ENCODE measurements at regions not wholly inside any gene's neighbourhood (a gene's known extent, or its start where the extent isn't known, plus 50 kb on each side); places are given as distances from the start of the nearest gene placed in this dataset.

DNA sequence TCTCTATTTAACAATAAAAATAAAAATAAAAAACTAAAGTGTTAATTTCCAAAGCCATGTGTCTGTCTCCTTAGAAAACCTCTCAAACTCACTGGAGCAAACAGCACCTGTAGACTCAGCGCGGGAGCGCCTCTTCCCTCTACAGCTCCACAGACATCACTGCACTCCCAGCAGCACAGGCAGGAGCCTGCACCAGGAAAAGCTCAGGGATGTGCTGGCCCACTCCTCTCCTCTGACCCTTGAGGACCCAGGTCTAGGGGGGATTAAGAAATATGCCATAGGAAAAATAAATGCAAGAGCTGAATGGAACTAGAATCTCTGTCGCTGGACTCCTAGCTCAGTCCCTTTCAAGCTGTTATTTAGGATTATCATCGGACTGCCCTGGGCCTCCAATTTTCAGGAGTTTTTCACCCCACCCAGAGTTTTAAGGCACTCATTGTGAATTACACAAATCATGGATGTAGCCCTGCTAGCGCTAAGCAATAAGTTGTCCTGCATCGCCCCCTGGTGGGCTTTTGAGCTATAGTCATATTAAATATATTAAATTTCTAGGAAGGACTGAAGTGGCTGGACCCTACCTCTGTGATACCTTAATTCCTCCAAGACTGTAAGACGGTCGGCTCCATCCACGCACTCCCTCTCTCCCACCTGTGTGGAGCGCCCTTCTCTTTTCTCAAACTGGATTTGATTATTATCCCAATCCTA lies 333.9 kb downstream of the UQCRFS1 start:
- DNase-seq: peak; percentile 64 to 70

DNA sequence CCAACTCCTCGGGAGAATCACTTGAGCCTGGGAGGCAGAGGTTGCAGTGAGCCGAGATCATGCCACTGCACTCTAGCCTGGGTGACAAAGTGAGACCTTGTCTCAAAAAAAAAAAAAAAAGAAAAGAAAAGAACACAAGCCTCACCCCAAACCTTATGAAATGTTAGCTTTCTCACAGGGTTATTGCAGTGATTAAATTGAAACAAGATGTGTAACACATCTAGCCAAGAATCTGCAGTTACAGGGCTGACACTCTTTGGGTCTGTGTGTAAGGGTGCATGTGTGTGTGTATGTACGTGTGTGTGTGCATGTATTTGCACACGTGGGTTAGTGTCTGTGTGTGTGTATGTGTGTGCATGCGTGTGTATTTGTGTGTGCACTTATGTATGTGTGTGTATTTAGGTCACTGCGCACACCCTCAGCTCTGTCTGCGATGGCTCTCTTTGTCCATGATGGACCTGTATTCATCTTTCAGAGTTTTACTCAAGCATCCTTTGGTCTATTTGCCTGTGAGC lies 336.3 kb downstream of the UQCRFS1 start:
- no peak for DNase-seq

DNA sequence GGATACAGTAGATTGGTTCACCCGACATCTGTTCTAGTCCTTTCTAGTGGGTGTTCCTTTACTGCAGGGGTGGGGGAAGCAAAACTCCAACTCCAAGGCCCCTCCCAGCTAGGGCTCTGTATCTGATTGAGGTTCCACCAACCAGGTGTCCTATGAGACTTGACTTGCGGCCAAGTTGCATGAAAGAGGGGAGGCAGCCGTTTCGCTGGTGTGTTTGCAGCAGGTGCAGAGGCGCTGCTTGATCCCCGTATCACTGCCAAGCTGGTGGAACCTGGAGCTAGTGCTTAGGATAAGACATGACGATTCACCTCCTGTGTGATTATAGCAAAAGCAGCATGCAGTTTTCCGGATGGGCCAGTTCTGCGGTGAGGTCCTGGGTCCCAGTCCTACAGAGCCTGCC lies 338.2 kb downstream of the UQCRFS1 start:
- DNase-seq: no peak

DNA sequence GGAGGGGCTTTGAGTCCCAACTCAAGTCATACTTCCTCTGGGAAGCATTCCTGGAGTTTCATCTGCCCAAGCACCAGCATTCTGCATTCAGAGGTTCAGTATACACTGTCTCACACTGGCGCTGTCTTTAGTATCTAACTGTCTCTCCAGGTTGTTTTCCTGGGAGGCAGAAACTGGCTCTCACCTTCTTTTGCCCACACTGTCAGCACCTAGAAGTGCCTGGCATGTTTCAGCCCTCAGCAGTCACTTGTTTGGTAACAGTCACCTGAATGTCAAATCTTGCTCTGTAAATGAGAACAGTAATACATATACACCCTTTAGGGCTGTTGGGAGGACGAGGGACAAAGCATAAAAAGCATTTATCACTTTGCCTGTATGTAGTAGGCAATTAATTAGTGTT lies 339.6 kb downstream of the UQCRFS1 start:
- DNase-seq: no peak

DNA sequence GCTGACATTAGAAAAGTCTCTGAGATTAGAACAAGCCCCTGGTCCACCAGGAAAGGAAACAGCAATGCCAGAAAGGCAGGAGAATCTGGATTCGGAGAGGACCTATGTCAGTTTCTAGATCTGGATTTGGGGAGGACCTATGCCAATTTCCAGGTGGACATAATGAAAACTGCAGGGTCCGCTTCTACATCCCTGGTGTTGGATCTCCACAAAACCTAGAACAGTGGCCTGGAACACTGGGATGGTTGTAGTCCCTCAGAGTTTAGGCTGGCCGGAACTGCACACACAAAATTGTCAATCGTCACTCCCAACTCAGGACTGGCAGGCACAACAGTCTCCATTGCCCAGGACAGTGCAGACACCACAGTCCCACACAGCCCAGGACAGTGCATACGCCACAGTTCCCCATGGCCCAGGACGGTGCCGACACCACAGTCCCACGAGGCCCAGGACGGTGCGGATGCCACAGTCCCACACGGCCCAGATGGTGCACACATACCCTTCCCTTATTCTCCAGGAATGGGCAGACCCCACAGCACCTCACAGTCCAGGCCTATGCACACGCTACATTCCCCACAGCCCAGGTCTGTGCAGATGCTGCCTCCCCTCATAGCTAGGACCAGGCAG lies 341.7 kb downstream of the UQCRFS1 start:
- no peak for DNase-seq

DNA sequence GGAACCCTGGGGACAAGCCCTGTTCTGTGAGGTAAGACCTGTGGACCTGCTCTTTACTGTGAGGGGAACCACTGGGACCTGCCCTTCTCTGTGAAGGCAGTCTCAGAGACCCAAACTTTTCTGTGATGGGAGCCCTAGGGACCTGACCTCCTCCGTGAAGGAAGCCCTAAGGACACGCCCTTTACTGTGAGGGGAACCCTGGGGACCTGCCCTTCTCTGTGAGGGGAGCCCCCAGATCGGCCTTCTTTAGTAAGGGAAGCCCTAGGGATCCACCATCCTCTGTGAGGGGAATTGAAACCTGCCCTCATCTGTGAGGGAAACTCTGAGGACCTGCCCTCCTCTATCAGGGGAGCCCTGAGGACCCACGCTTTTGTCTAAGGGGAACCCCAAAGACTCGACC lies 343.5 kb downstream of the UQCRFS1 start:
- no peak for DNase-seq

DNA sequence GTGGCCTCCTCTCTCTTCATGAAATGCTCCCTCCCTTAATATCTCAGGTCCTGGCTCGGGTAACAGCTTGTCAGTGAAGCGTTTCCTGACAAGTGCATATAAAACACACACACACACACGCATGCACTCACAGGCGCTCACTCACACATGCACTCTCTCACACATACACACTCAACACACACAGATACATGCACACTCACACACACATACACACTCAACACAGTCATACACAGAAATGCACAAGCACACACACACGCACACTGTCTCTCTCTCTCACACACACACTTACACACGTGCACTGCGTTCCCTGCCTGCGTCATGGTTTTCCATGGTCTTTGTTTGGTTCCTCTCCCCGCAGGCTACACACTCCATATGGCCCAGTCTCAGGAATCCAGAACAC lies 344.1 kb downstream of the UQCRFS1 start:
- DNase-seq: no peak

DNA sequence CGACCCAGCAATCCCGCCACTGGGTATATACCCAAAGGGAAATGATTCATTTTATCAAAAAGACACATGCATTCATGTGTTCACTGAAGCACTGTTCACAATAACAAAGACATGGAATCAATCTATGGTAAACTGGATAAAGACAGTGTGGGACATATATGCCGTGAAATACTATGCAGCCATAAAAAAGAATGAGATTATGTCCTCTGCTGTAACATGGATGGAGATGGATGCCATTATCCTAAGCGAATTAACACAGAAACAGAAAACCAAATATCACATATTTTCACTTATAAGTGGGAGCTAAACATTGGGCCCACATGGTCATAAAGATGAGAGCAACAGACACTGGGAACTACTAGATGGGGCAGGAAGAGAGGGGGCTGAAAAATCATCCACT lies 345.0 kb downstream of the UQCRFS1 start:
- no peak for DNase-seq

DNA sequence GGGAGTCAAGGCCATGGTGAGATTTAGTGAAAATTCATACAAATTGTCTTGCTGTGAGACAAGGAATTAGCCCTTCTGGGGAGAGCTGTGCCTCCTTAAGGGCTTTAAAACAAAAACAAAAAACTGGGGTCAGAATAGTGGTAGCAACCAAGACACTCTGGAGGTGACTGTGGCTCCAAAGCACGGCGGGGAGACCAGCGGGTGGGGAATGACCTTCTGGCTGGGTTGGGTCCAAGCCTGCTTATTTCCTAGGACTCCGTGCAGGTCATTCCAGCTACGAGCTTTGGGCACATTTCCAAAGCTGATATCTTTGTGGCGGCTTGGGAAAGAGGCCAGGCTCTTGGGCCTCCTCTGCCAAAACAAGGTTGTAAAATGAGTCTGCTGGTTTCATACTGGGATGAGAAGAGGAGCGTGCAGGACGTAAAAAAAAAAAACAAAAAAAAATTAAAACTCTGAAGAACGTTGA lies 348.3 kb downstream of the UQCRFS1 start:
- no peak for DNase-seq

DNA sequence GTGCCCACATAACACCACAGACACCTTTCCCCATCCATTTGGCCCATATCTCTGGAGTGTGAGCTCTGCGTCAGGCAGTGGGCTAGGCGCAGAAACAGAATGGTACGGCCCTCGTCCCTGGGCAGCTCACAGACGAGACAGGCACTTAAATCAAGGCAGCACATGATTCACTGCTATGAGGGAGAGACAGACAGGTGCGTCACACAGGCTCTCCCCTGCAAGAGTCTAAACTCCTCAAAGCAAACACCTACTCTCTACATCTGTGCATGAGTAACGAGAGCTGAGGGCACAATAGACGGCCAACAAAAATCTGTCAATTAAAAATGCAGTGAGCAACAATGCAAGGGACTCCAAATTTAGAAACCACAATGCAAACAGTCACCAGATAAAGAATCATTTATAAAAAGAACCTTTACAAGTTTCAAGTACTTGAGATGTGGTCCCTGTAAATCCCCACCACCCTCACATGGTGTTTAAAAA lies 348.9 kb downstream of the UQCRFS1 start:
- DNase-seq: no peak

DNA sequence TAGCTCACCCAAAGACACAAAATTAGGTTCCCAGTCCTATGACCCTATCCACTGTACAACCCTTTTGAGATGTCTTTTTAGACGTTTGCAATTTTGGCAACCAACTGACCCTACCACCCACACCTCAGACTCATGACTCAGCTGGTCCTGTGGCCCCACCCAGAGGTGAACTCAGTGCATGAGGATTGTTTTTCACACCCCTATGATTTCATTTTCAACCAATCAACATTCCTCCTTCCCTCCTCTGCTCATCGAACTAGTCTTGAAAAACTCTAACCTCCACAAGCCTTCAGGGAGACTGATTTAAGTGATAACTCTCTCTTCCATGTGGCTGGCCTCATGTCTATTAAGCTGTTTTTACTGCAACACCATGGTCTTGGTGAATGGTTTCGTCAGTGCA lies 350.7 kb downstream of the UQCRFS1 start:
- no peak for DNase-seq

DNA sequence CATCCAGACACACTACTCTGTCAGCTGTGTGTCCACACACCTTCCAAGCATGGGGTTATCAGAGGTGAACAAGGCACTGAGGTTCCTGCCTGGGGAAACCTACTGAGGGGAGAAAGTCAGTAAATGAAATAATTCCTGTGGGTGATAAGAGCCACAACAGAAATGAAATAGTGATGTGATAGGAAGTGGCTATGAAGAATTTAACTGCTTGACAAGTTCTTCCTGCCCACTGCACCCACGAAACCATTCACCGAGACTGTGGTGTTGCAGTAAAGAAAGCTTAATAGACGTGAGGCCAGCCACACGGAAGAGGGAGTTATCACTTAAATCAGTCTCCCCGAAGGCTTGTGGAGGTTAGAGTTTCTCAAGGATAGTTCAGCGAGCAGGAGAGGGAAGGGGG lies 353.1 kb downstream of the UQCRFS1 start:
- DNase-seq: no peak

DNA sequence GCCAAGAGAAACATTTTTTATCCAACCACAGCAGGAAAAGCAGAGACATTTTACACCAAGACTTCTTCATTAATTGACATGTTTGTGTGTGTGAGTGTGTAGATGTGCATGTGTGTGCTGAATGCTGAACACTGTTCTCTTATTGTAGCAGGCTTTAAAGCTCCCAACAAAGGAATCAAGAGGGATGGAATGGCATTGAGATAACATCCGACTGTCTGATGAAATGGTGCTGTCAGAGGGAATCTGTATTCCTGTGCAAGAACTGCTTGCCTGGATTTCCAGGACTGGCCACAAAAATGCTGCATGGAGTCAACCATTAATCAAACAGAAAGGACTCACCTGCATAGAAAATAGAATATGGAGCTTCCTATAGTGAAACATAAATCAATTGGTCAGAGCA lies 354.0 kb downstream of the UQCRFS1 start:
- DNase-seq: no peak

DNA sequence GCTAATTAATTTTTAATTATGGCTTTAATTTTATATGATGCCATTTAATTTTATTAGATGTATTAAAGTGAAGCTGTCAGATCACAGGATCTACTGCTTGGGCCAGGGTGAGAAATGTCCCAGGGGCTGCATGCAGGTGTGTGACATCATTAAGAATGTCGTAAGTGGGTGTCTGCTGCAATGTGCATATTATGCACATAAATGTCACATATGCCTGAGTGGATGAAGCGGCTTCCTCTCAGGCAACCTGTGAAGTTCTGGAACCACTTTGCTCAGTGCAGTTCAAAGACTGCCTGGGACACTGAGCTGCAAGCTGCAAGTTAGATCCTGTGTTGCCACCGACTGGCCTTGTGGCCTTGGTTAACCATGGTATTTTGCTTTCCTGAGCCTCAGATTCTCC lies 355.0 kb downstream of the UQCRFS1 start:
- no peak for DNase-seq

DNA sequence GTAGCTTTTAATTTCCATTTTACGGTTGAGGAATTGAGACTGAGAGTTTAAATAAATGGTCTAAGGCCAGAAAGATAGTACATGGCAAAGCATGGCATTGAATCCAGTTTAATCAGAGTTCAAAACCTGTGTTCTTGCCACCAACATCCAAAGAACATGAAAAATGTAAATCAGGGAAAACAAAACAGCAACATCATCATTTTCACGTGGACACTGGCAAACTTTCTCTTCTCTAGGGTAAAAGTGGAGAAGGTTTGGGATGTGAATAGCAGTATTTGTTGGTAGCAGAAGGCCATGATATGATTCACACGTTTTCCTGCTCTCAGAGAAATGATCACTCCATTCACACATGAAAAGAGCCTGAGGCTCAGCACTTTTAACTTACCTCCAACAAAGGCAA lies 357.7 kb downstream of the UQCRFS1 start:
- DNase-seq: no peak

DNA sequence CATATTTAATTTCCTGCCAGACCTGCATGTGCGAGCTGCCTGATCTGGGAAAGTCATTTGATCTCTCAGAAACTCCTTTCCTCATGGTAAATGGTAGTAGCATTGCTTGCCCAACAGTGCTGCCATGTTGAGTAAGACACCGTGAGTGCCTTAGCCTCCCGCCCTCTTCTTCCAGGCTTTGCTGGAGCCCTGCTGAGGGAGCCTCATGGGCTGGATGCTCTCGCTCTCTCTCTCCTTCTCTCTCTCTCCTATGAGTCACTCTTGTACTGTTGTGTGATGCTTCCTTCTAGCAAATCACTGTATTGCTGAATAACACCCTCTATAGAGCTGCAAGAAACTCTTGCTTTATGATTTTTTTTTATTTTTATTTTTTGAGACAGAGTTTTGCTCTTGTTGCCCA lies 365.5 kb downstream of the UQCRFS1 start:
- DNase-seq: no peak

DNA sequence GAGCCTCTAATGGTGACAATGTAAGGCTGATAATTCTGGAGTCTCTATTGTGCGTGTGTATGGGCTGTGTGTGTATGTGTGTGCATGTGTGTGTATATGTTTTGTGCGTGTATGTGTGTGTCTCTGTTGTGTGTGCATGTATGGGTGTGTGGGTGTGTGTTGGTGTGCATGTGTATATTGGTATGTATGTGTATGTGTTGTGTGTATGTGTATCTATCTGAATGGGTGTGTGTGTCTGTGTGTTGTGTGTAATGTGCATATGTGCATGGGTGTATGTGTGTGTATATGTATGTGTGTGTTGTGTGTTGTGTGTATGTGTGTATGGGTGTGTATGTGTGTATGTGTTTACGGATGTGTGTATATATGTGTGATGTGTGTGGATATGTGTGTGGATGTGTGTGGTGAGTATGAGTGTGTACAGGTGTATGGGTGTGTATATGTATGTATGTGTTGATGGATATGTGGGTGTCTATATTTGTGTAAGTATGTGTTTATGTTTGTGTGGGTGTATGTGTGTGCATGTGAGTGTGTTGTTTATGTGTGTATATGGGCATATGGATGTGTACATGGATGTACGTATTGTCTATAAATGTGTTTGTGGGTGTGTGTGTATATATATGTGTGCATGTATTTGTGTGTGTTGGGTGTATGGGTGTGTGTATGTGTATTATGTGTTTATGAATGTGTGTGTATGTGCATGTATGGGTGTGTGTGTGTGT lies 366.7 kb downstream of the UQCRFS1 start:
- DNase-seq: no peak

DNA sequence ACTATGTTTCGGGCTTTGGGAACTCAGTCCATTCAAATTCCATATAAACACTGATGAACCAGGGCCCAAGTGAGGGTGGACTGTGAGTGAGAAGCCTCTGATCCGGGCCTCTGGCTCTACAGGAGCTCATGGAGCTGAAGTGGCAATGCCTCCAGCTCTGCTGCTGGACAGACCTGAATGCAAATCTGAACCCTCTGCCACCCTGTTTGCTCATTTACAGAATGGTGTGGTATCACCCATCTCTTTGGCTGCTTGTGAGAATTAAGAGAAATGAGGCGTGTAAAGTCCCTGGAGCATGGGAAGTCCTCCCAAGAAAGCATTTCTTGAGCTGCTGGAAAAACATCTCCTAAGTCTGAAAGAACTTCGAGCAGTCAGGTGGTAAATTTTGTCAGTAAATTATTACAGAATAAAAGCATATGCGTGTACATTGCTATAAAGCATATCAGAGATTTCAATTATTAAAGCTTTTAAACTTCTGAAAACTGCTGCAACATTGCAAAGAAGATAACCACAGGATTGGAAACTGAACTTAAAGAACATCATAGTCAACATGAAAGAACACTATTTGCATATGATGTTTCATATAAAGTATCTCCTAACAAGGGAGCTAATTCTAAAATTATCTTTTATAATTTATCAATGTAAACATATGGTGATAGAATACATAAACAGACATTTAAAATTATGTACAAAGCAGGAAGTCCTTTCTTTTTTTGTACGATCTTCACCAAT lies 369.0 kb downstream of the UQCRFS1 start:
- no peak for DNase-seq

DNA sequence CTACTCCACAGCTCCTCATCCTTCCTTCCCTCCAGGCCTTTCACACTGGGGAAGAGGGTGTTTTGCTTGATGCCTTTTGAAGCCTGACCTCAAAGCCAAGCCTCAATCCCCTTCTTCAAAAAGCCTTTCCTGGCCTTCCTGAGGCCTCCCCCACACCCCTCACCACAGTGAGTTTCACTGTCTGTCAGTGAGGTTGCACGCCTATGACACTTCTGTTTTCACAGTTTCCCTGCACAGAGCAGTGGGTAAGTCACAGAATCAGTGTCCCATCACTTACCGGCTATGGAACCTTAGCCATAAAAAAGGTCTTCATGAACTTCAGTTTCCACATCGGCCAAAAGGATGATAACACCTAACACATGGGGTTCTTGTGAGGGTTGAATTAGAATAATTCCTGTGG lies 371.4 kb downstream of the UQCRFS1 start:
- DNase-seq: no peak

DNA sequence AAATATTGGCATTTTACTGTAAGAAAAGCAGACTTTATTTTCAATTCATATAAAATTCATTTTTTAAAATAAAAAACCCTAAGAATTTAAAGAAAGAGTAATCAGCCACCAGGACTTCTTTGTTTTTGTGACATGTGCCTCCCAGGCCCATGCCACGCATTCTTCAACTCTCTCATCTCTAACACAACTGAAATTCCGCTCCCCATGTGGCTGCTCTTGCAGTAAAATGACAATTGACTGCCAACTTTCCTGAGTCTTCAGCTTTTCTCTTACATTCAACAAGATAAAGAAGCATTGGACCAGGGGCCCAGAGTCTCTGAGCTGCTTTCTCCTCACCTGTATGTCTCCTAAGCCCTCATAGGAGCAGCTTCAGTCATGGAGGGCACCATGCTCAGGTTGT lies 372.1 kb downstream of the UQCRFS1 start:
- no peak for DNase-seq

DNA sequence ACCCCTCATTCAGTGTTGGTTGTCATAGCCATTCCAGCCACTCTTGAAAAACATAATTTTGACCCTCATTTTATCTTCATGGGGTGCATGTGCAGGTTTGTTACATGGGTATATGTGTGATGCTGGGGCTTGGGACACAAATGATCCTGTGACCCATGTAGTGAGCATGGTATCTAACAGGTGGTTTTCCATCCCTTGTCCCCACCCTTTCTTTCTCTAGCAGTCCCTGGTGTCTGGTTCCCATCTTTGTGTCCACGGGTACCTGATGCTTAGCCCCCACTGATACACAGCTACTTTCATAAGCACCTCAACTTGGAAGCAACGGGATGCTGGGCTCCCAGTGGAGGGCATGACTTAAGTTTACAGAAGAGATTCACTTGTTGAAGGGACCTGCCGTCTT lies 373.5 kb downstream of the UQCRFS1 start:
- DNase-seq: no peak

DNA sequence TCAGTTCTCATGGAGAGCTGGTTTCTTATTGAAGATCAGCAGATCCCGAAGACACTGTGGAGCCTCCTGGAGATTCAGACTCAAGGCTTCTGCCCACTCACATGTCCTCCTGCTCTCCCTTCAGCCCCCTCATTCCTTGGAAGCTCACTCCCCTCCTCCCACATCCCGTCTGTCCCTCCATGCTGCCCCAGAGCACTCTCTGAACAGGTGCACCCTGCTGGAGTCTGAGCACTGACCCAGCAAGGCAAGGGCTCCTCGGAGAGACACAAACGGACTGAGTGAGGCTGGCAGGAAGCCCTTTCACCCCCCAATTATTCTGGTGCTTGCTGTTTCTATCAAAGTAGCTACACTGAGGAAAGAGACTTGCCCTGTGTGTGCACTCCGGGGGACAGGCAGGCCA lies 374.0 kb downstream of the UQCRFS1 start:
- no peak for DNase-seq

DNA sequence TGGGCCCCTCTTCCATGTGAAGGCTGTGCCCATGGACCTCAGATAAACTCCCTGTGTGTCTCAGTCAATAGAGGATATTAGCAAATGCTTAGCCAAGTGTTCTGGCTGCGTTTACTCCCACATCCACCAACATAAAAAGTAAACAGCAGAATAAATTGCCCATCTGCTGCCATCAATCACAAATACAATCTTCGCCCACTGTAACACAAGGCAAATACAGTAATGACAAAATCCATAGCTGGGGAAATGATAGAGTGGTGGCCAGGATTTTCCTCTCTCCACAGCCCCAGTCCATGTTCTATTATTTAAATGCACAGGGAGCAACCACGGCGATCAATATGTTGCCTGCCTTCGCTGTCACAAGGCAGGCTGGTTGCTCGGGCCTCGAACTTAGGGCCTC lies 376.5 kb downstream of the UQCRFS1 start:
- DNase-seq: no peak
